NB4 (cell line): ENCODE measurements at regions not wholly inside any gene's neighbourhood (a gene's known extent, or its start where the extent isn't known, plus 50 kb on each side); places are given as distances from the start of the nearest gene placed in this dataset.

Experiments
- CTCF ChIP-seq: IDR thresholded peaks from one replicate; pipeline ENCODE4 v1.5.1; 2012; ENCODE audit warnings: low read depth, low read length
- MAX ChIP-seq: IDR thresholded peaks from 2 replicates; pipeline ENCODE4 v1.6.1; 2011; ENCODE audit warnings: low read depth, low read length

- TF ChIP-seq CTCF (no peak), MAX (no peak)
Measured at GRCh38 chr6:165178056-165178455, 131.3 kb downstream of the C6orf118 start.
